ENCODE measurements at regions not wholly inside any gene's neighbourhood (a gene's known extent, or its start where the extent isn't known, plus 50 kb on each side); places are given as distances from the start of the nearest gene placed in this dataset.

DNA sequence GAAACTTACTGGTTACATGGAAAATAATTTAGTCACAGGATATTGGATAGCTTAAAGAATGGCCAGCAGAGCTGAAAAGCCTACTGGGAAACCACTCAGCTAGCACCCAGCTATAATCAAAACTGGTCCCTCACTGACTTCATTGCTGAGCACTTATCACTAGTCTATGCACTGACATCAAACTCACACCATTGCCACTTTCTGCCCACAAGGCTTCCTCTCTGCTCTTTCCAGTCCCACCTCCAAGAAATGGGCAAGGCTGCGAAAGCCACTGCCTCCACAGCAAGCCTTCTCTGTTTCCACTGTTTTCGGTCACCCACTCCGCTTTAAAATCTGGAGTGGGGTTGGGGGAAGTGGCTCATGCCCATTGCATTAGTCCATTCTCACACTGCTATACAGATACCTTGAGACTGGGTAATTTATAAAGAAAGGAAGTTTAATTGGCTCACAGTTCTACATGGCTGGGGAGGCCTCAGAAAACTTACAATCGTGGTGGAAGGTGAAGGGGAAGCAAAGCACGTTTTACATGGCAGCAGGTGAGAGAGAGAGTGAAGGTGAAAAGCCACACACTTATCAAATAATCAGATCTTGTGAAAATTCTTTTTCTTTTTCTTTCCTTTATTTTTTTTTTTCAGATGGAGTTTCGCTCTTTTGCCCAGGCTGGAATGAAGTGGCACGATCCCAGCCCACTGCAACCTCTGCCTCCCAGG lies 77.0 kb upstream of the CERS6 start:
- H3K27ac ChIP-seq (ENCODE audit: low read length), result no peak overlapping the region
- H3K9ac ChIP-seq (ENCODE audit: low read length in 2 of 2), result no peak overlapping the region
- H3K9me3 ChIP-seq (ENCODE audit: control insufficient read depth in 2 of 2, low read length in 2 of 2), result no peaks in the 10 kb centered on the region
- no peaks in the 10 kb centered on the region for H3K36me3 ChIP-seq (ENCODE audit: control insufficient read depth in 2 of 2, insufficient read depth in 2 of 2, low read length in 2 of 2)
- H3K4me3 ChIP-seq (ENCODE audit: low read length in 2 of 2), result no peak overlapping the region
- H3K4me1 ChIP-seq (ENCODE audit: control insufficient read depth, insufficient read depth, low read length), result no peaks in the 10 kb centered on the region
- no peaks in the 10 kb centered on the region for H3K27me3 ChIP-seq (ENCODE audit: control insufficient read depth in 1 of 2, insufficient read depth in 2 of 2, low read length in 2 of 2)

DNA sequence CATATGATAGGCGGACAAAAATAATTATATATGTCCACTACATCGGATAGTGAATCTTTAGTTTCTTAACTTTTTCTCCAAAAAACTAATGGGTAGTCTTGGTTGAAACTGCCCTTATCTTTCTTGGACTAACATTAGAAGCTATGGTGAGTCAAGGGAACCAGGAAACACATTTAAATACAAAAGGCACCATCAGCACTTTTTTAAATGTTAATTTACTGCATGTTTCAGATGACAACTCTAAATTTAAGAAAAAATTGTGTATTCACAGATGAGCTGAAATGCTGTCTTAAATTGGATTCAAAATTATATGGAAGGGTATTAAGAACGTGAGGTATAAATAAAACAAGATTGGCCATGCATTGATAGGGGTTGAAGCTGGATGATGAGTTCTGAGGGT lies 75.6 kb upstream of the CERS6 start:
- no peaks in the 10 kb centered on the region for H3K27me3 ChIP-seq (ENCODE audit: control insufficient read depth in 1 of 2, insufficient read depth in 2 of 2, low read length in 2 of 2)
- H3K4me3 ChIP-seq (ENCODE audit: low read length in 2 of 2), result no peak overlapping the region
- no peaks in the 10 kb centered on the region for H3K4me1 ChIP-seq (ENCODE audit: control insufficient read depth, insufficient read depth, low read length)
- no peaks in the 10 kb centered on the region for H3K36me3 ChIP-seq (ENCODE audit: control insufficient read depth in 2 of 2, insufficient read depth in 2 of 2, low read length in 2 of 2)
- no peak overlapping the region for H3K27ac ChIP-seq (ENCODE audit: low read length)
- no peaks in the 10 kb centered on the region for H3K9me3 ChIP-seq (ENCODE audit: control insufficient read depth in 2 of 2, low read length in 2 of 2)
- no peak overlapping the region for H3K9ac ChIP-seq (ENCODE audit: low read length in 2 of 2)

DNA sequence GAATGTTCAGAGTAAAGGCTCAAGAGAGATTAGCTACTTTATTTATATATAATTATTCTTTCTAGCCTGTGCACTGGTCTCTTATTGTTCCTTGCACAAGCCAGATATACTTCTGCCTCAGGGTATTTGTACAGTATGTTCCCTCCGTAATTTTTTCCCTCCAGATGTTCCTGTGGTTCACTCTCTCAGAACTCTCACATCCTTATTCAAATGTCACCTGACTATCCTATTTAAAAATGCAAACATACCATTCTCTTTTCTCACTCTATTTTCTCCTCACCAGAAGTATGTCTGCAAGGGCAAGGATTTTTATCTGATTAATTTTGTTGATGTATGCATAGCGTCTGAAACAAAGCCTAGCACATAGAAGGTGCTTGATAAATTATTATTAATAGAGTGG lies 64.0 kb upstream of the CERS6 start:
- Histone ChIP-seq H3K27ac (ENCODE audit: low read length) (no peak overlapping the region), H3K27me3 (ENCODE audit: control insufficient read depth in 1 of 2, insufficient read depth in 2 of 2, low read length in 2 of 2) (no peaks in the 10 kb centered on the region), H3K9me3 (ENCODE audit: control insufficient read depth in 2 of 2, low read length in 2 of 2) (no peaks in the 10 kb centered on the region), H3K4me3 (ENCODE audit: low read length in 2 of 2) (no peak overlapping the region), H3K36me3 (ENCODE audit: control insufficient read depth in 2 of 2, insufficient read depth in 2 of 2, low read length in 2 of 2) (no peaks in the 10 kb centered on the region), H3K9ac (ENCODE audit: low read length in 2 of 2) (no peak overlapping the region), H3K4me1 (ENCODE audit: control insufficient read depth, insufficient read depth, low read length) (no peaks in the 10 kb centered on the region)

DNA sequence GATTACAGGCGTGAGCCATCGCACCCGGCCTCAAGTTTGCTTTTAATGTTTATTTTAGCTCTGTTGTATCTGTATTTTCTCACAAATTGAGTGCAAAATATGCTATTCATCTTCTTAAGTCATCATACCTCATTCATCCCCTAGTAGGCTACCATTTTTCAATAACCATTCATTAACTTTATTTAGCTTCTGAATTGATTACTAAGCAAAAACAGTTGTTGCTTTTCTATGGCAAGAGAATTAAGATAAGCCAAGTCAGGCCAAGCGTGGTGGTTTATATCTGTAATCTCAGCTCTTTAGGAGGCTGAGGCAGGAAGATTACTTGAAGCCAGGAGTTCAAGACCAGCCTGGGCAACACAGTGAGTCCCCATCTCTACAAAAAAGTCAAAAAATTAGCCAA lies 63.3 kb upstream of the CERS6 start:
- H3K27ac ChIP-seq (ENCODE audit: low read length), result no peak overlapping the region
- H3K27me3 ChIP-seq (ENCODE audit: control insufficient read depth in 1 of 2, insufficient read depth in 2 of 2, low read length in 2 of 2), result no peaks in the 10 kb centered on the region
- no peaks in the 10 kb centered on the region for H3K4me1 ChIP-seq (ENCODE audit: control insufficient read depth, insufficient read depth, low read length)
- no peak overlapping the region for H3K9ac ChIP-seq (ENCODE audit: low read length in 2 of 2)
- H3K9me3 ChIP-seq (ENCODE audit: control insufficient read depth in 2 of 2, low read length in 2 of 2), result no peaks in the 10 kb centered on the region
- no peak overlapping the region for H3K4me3 ChIP-seq (ENCODE audit: low read length in 2 of 2)
- no peaks in the 10 kb centered on the region for H3K36me3 ChIP-seq (ENCODE audit: control insufficient read depth in 2 of 2, insufficient read depth in 2 of 2, low read length in 2 of 2)

DNA sequence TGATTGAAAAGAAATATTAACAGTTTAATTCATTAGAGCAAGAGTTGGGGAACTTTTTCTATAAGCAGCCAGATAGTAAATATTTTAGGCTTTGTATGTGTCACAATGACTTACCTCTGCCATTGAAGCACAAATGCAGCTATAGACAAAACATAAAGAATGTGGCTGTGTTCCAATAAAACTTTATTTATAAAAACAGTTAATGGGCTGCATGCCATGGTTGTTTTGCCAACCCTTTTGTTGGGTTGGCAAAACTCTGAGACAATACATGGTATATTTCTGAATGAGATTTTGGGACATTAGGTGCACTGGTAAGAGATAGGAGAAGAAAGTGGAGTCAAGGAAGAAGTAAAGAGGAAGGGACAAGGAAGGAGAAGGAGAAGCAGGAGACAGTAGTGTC lies 61.8 kb upstream of the CERS6 start:
- no peak overlapping the region for H3K27ac ChIP-seq (ENCODE audit: low read length)
- no peaks in the 10 kb centered on the region for H3K27me3 ChIP-seq (ENCODE audit: control insufficient read depth in 1 of 2, insufficient read depth in 2 of 2, low read length in 2 of 2)
- no peaks in the 10 kb centered on the region for H3K36me3 ChIP-seq (ENCODE audit: control insufficient read depth in 2 of 2, insufficient read depth in 2 of 2, low read length in 2 of 2)
- H3K4me1 ChIP-seq (ENCODE audit: control insufficient read depth, insufficient read depth, low read length), result no peaks in the 10 kb centered on the region
- H3K4me3 ChIP-seq (ENCODE audit: low read length in 2 of 2), result no peak overlapping the region
- no peak overlapping the region for H3K9ac ChIP-seq (ENCODE audit: low read length in 2 of 2)
- no peaks in the 10 kb centered on the region for H3K9me3 ChIP-seq (ENCODE audit: control insufficient read depth in 2 of 2, low read length in 2 of 2)

DNA sequence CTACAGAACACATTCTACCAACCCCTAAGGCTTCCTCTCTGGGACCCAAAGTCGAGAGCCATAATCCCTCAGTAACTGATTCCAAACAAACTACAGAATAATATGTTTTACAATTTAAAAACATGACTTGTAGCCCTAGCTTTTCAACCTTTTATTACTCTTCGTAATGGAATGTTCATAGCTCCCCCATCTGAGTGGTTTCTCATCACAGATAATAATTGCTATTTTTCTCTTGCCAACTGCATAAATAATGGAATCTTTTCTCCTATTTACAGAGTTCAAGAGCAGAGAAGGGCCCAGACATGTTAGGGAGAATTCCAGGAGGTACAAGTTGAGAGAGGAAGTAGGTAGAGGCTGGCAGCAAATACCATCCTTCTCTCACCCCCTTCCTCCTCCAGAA lies 59.9 kb upstream of the CERS6 start:
- Histone ChIP-seq H3K9me3 (ENCODE audit: control insufficient read depth in 2 of 2, low read length in 2 of 2) (no peaks in the 10 kb centered on the region), H3K36me3 (ENCODE audit: control insufficient read depth in 2 of 2, insufficient read depth in 2 of 2, low read length in 2 of 2) (no peaks in the 10 kb centered on the region), H3K9ac (ENCODE audit: low read length in 2 of 2) (no peak overlapping the region), H3K4me3 (ENCODE audit: low read length in 2 of 2) (no peak overlapping the region), H3K4me1 (ENCODE audit: control insufficient read depth, insufficient read depth, low read length) (no peaks in the 10 kb centered on the region), H3K27ac (ENCODE audit: low read length) (no peak overlapping the region), H3K27me3 (ENCODE audit: control insufficient read depth in 1 of 2, insufficient read depth in 2 of 2, low read length in 2 of 2) (no peaks in the 10 kb centered on the region)

DNA sequence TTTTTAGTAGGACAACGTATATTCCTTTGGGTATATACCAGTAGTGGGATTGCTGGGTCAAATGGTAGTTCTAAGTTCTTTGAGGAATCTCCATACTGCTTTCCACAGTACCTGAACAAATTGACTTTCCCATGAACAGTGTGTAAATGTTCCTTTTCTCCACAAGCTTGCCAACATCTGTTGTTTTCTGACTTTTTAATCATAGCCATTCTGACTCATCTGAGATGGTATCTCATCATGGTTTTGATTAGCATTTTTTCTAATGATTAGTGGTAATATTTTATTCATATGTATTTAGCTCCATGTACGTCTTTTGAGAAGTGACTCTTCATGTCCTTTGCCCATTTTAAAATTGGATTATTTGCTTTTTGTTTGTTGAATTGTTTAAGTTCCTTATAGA lies 58.4 kb upstream of the CERS6 start:
- Histone ChIP-seq H3K9ac (ENCODE audit: low read length in 2 of 2) (no peak overlapping the region), H3K27ac (ENCODE audit: low read length) (no peak overlapping the region), H3K4me1 (ENCODE audit: control insufficient read depth, insufficient read depth, low read length) (no peaks in the 10 kb centered on the region), H3K36me3 (ENCODE audit: control insufficient read depth in 2 of 2, insufficient read depth in 2 of 2, low read length in 2 of 2) (no peaks in the 10 kb centered on the region), H3K27me3 (ENCODE audit: control insufficient read depth in 1 of 2, insufficient read depth in 2 of 2, low read length in 2 of 2) (no peaks in the 10 kb centered on the region), H3K9me3 (ENCODE audit: control insufficient read depth in 2 of 2, low read length in 2 of 2) (no peaks in the 10 kb centered on the region), H3K4me3 (ENCODE audit: low read length in 2 of 2) (no peak overlapping the region)

DNA sequence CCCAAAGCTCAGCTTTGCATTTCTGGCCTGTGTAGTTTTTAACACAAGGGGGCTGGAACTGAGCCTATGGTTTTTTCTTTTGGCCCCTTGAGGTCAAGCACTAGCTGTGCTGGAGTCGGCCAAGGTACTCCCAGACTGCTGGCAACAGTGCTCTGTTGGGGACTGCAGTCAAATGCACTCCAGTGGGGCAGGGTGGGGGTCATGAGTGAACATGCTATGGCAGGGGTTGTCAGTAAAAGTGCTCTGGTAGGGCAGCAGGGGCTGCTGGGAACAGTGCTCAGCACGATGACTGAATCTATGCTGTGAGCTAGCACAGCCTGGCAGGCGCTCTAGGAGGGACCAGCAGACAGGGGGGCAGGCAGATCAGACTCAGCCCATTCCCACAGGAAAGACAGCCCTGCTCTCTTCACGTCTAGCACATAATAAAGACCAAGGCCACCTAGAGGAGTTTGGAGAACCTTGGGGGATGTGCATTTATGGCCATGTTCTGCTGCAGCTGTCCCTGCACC lies 55.0 kb upstream of the CERS6 start:
- Histone ChIP-seq H3K9me3 (ENCODE audit: control insufficient read depth in 2 of 2, low read length in 2 of 2) (no peaks in the 10 kb centered on the region), H3K36me3 (ENCODE audit: control insufficient read depth in 2 of 2, insufficient read depth in 2 of 2, low read length in 2 of 2) (no peaks in the 10 kb centered on the region), H3K27me3 (ENCODE audit: control insufficient read depth in 1 of 2, insufficient read depth in 2 of 2, low read length in 2 of 2) (no peaks in the 10 kb centered on the region), H3K4me1 (ENCODE audit: control insufficient read depth, insufficient read depth, low read length) (no peaks in the 10 kb centered on the region), H3K27ac (ENCODE audit: low read length) (no peak overlapping the region), H3K9ac (ENCODE audit: low read length in 2 of 2) (no peak overlapping the region), H3K4me3 (ENCODE audit: low read length in 2 of 2) (no peak overlapping the region)

DNA sequence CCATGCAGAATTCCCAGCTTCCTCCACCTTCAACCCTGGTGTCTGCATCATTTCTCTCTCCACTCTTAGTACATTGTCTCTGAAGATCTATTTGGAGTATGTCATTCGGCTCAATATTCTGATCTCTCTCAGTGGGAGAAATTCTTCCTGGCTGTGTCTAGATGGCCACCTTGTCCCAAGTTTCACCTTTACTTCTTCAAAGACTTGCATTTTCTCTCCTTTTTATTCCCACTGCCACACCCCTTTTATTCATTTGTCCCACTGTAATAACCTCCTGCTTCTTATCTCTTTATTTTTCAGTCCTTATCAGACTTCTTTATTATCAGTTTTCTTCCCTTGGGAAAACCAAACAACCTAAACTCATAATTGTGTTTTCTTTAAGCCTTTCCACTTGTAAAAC lies 54.3 kb upstream of the CERS6 start:
- no peaks in the 10 kb centered on the region for H3K27me3 ChIP-seq (ENCODE audit: control insufficient read depth in 1 of 2, insufficient read depth in 2 of 2, low read length in 2 of 2)
- no peaks in the 10 kb centered on the region for H3K4me1 ChIP-seq (ENCODE audit: control insufficient read depth, insufficient read depth, low read length)
- H3K4me3 ChIP-seq (ENCODE audit: low read length in 2 of 2), result no peak overlapping the region
- no peaks in the 10 kb centered on the region for H3K9me3 ChIP-seq (ENCODE audit: control insufficient read depth in 2 of 2, low read length in 2 of 2)
- H3K27ac ChIP-seq (ENCODE audit: low read length), result no peak overlapping the region
- H3K9ac ChIP-seq (ENCODE audit: low read length in 2 of 2), result no peak overlapping the region
- H3K36me3 ChIP-seq (ENCODE audit: control insufficient read depth in 2 of 2, insufficient read depth in 2 of 2, low read length in 2 of 2), result no peaks in the 10 kb centered on the region

DNA sequence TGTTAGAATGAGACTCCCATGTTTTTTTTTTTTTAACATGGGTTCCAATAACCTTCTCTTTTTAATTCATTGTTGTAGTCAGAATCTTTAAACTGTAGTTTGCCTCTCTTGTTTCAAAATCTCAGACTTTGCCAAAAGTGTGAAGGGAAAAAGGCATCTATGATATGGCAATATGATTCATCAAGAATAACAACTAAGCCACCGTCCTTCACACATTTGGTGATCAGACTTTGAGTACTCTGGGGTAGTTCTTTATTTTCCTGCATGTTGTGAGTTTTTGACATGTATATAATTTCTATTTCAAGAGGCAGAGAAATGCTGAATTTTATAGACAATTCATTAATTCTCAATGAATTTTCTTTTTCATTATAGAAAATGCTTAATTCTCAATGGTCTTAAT lies 53.5 kb upstream of the CERS6 start:
- H3K9me3 ChIP-seq (ENCODE audit: control insufficient read depth in 2 of 2, low read length in 2 of 2), result no peaks in the 10 kb centered on the region
- no peak overlapping the region for H3K9ac ChIP-seq (ENCODE audit: low read length in 2 of 2)
- H3K27me3 ChIP-seq (ENCODE audit: control insufficient read depth in 1 of 2, insufficient read depth in 2 of 2, low read length in 2 of 2), result no peaks in the 10 kb centered on the region
- H3K4me1 ChIP-seq (ENCODE audit: control insufficient read depth, insufficient read depth, low read length), result no peaks in the 10 kb centered on the region
- H3K36me3 ChIP-seq (ENCODE audit: control insufficient read depth in 2 of 2, insufficient read depth in 2 of 2, low read length in 2 of 2), result no peaks in the 10 kb centered on the region
- H3K4me3 ChIP-seq (ENCODE audit: low read length in 2 of 2), result no peak overlapping the region
- no peak overlapping the region for H3K27ac ChIP-seq (ENCODE audit: low read length)

DNA sequence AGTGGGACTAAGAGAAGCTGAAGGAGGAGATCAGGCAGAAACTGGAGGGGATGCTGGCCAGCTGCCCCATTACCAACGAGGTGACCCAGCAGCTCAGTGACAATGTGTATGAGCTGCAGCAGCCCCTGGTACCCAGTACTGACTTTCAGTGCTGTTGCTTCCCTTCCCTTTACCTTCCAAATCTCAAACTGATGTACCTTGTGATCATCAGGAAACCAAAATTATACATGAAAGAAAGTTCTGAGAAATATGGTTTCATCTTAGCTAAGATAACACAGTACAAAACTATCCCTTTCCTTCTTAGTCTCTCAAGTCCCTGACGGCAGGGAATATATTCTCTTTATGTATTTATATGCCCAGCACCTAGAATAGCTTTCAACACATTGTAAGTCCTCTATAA lies 52.3 kb upstream of the CERS6 start:
- no peak overlapping the region for H3K9ac ChIP-seq (ENCODE audit: low read length in 2 of 2)
- no peaks in the 10 kb centered on the region for H3K27me3 ChIP-seq (ENCODE audit: control insufficient read depth in 1 of 2, insufficient read depth in 2 of 2, low read length in 2 of 2)
- no peaks in the 10 kb centered on the region for H3K4me1 ChIP-seq (ENCODE audit: control insufficient read depth, insufficient read depth, low read length)
- H3K4me3 ChIP-seq (ENCODE audit: low read length in 2 of 2), result no peak overlapping the region
- H3K9me3 ChIP-seq (ENCODE audit: control insufficient read depth in 2 of 2, low read length in 2 of 2), result no peaks in the 10 kb centered on the region
- H3K27ac ChIP-seq (ENCODE audit: low read length), result no peak overlapping the region
- no peaks in the 10 kb centered on the region for H3K36me3 ChIP-seq (ENCODE audit: control insufficient read depth in 2 of 2, insufficient read depth in 2 of 2, low read length in 2 of 2)

All from stomach smooth muscle (tissue), 2 donors.